H1 (cell line): ENCODE measurements at regions not wholly inside any gene's neighbourhood (a gene's known extent, or its start where the extent isn't known, plus 50 kb on each side); places are given as distances from the start of the nearest gene placed in this dataset.

Experiments used
- CTCF ChIA-PET: fragments of 300-600 bp; sonication (Branson Sonifier 250); formaldehyde crosslinking; loops from one replicate; lab custom pipeline; 2021; ENCODE audit not compliant: partially characterized antibody; lab: Charles Lee
- POLR2A ChIA-PET: fragments of 300-600 bp; sonication (Branson Sonifier 250); formaldehyde crosslinking; loops from one replicate; lab custom pipeline; 2021; ENCODE audit warnings: inconsistent platforms; ENCODE audit not compliant: partially characterized antibody; lab: Charles Lee
- DNase-seq, 2 experiments: peaks; one replicate each; pipeline versions ENCODE4 v3.0.0 to v3.0.0-alpha.2; 2010 to 2022; ENCODE audit warnings: low spot score in 2 of 2, low read depth in 1 of 2, mixed read lengths in 1 of 2
- FAIRE-seq: peaks from 2 replicates; lab custom pipeline; 2011; peaks lifted over from hg19 to GRCh38; lab: Jason Lieb, UNC
- H2AFZ ChIP-seq: 2 replicates; pipeline ENCODE4 v1.8.1; 2012; ENCODE audit warnings: low read length, inconsistent platforms
- H2AK5ac ChIP-seq: 2 replicates; pipeline ENCODE4 v1.6.1; 2013; ENCODE audit warnings: low read depth, low read length
- H2BK120ac ChIP-seq: replicated peaks from 2 replicates; pipeline ENCODE3; 2013; ENCODE audit warnings: low read depth, low read length, inconsistent platforms
- H2BK12ac ChIP-seq: 2 replicates; pipeline ENCODE4 v1.6.1; 2013; ENCODE audit warnings: low read depth, low read length
- H2BK15ac ChIP-seq: 2 replicates; pipeline ENCODE4 v1.6.1; 2013; ENCODE audit warnings: low read length
- H2BK20ac ChIP-seq: 2 replicates; pipeline ENCODE4 v1.6.1; 2013; ENCODE audit warnings: low read length
- H2BK5ac ChIP-seq: 2 replicates; pipeline ENCODE4 v1.6.1; 2013; ENCODE audit warnings: low read depth, low read length
- H3K14ac ChIP-seq: 2 replicates; pipeline ENCODE4 v1.6.1; 2013; ENCODE audit warnings: inconsistent platforms; ENCODE audit not compliant: insufficient read length
- H3K18ac ChIP-seq: 2 replicates; pipeline ENCODE4 v1.6.1; 2013; ENCODE audit warnings: low read length; ENCODE audit errors: extremely low read depth
- H3K23ac ChIP-seq: 2 replicates; pipeline ENCODE4 v1.6.1; 2013; ENCODE audit warnings: inconsistent platforms; ENCODE audit not compliant: insufficient read length
- H3K23me2 ChIP-seq: 2 replicates; pipeline ENCODE4 v1.6.1; 2013; ENCODE audit warnings: low read depth, low read length
- H3K27ac ChIP-seq: 2 replicates; pipeline ENCODE4 v1.6.1; 2011; ENCODE audit warnings: low read depth, low read length, inconsistent platforms
- H3K27me3 ChIP-seq, 4 experiments: replicated peaks in 1 of 4; 1 replicate in 1 of 4; 2 replicates in 3 of 4; pipeline versions ENCODE4 v1.6.1 to v1.8.1; 2011 to 2013; ENCODE audit warnings: low read length in 3 of 4, mild to moderate bottlenecking in 3 of 4, inconsistent platforms in 2 of 4, mixed read lengths in 2 of 4, moderate library complexity in 1 of 4; ENCODE audit not compliant: control insufficient read depth in 3 of 4, insufficient read depth in 3 of 4; ENCODE audit errors: extremely low read depth in 1 of 4
- H3K36me3 ChIP-seq, 4 experiments: 2 replicates each; pipeline versions ENCODE4 v1.6.1 to v1.8.1; 2011 to 2013; ENCODE audit warnings: mild to moderate bottlenecking in 4 of 4, low read length in 3 of 4, moderate library complexity in 2 of 4, control low read depth in 1 of 4, inconsistent platforms in 1 of 4; ENCODE audit not compliant: insufficient read depth in 4 of 4, control insufficient read depth in 2 of 4
- H3K4ac ChIP-seq: replicated peaks from 2 replicates; pipeline ENCODE3; 2013; ENCODE audit warnings: low read length, low read depth, mixed read lengths, inconsistent platforms; ENCODE audit not compliant: insufficient read length
- H3K4me1 ChIP-seq, 4 experiments: replicated peaks in 1 of 4; 1 replicate in 1 of 4; 2 replicates in 3 of 4; pipeline versions ENCODE4 v1.6.1 to v1.8.1; 2011 to 2013; ENCODE audit warnings: low read length in 3 of 4, inconsistent platforms in 2 of 4, mixed read lengths in 1 of 4; ENCODE audit not compliant: insufficient read depth in 4 of 4, control insufficient read depth in 3 of 4
- H3K4me2 ChIP-seq, 2 experiments: 2 replicates each; pipeline versions ENCODE4 v1.6.1 to v1.8.1; 2011 to 2013; ENCODE audit warnings: low read depth in 2 of 2, low read length in 2 of 2, control low read depth in 1 of 2, inconsistent platforms in 1 of 2, mild to moderate bottlenecking in 1 of 2; ENCODE audit not compliant: insufficient read depth in 1 of 2
- H3K4me3 ChIP-seq, 4 experiments: fragments of 200-600, 300-600 bp in 1 of 4; sonication (generic), shearing (Covaris generic), sonication (Bioruptor Twin) in 1 of 4; 2 replicates each; pipeline versions ENCODE4 v1.5.1 to v1.8.1; 2011 to 2016; ENCODE audit warnings: low read length in 4 of 4, low read depth in 3 of 4, control low read depth in 2 of 4, inconsistent platforms in 2 of 4, mild to moderate bottlenecking in 2 of 4, mixed read lengths in 1 of 4, moderate library complexity in 1 of 4; ENCODE audit not compliant: insufficient read depth in 2 of 4; ENCODE audit errors: extremely low read depth in 1 of 4
- H3K56ac ChIP-seq: replicated peaks from 2 replicates; pipeline ENCODE3; 2013; ENCODE audit warnings: low read depth, mild to moderate bottlenecking, mixed read lengths, low read length, inconsistent platforms; ENCODE audit not compliant: insufficient read length
- H3K79me1 ChIP-seq: 2 replicates; pipeline ENCODE4 v1.6.1; 2013; ENCODE audit warnings: low read depth, low read length, control low read depth
- H3K79me2 ChIP-seq, 2 experiments: 2 replicates each; pipeline versions ENCODE4 v1.6.1 to v1.8.1; 2012 to 2013; ENCODE audit warnings: low read length in 2 of 2, mild to moderate bottlenecking in 2 of 2, inconsistent platforms in 1 of 2; ENCODE audit not compliant: insufficient read depth in 2 of 2, control insufficient read depth in 1 of 2
- H3K9ac ChIP-seq, 4 experiments: replicated peaks in 1 of 4; 1 replicate in 1 of 4; 2 replicates in 3 of 4; pipeline versions ENCODE4 v1.6.1 to v1.8.1; 2011 to 2013; ENCODE audit warnings: low read depth in 3 of 4, low read length in 3 of 4, control low read depth in 2 of 4, mild to moderate bottlenecking in 2 of 4, moderate library complexity in 2 of 4, inconsistent platforms in 1 of 4; ENCODE audit errors: extremely low read depth in 1 of 4
- H3K9me3 ChIP-seq, 2 experiments: 2 replicates each; pipeline versions ENCODE4 v1.6.1 to v1.8.1; 2012 to 2013; ENCODE audit warnings: mild to moderate bottlenecking in 2 of 2, moderate library complexity in 2 of 2, control low read depth in 1 of 2, inconsistent platforms in 1 of 2, low read depth in 1 of 2, low read length in 1 of 2, mixed read lengths in 1 of 2; ENCODE audit not compliant: insufficient read depth in 2 of 2
- H4K20me1 ChIP-seq, 2 experiments: replicated peaks in 1 of 2; 2 replicates each; pipeline versions ENCODE3 to v1.8.1; 2011 to 2013; ENCODE audit warnings: inconsistent platforms in 2 of 2, low read length in 2 of 2, mild to moderate bottlenecking in 1 of 2; ENCODE audit not compliant: insufficient read depth in 2 of 2, control insufficient read depth in 1 of 2
- H4K5ac ChIP-seq: 2 replicates; pipeline ENCODE4 v1.6.1; 2013; ENCODE audit warnings: low read length, low read depth, mixed read lengths, inconsistent platforms; ENCODE audit not compliant: insufficient read length
- H4K8ac ChIP-seq: 2 replicates; pipeline ENCODE4 v1.8.0; 2013; ENCODE audit warnings: mild to moderate bottlenecking, moderate library complexity, low read length, inconsistent platforms; ENCODE audit not compliant: insufficient read depth; ENCODE audit errors: extremely low read depth
- H4K91ac ChIP-seq: replicated peaks from 2 replicates; pipeline ENCODE3; 2013; ENCODE audit warnings: low read length, mixed read lengths, inconsistent platforms; ENCODE audit not compliant: insufficient read length
- CBX5 ChIP-seq: fragments of 300-800, 300-1000 bp; sonication (generic); IDR thresholded peaks from 2 replicates; pipeline ENCODE4 v1.7.1; 2016; ENCODE audit warnings: antibody characterized with exemption, low read length, low read depth
- CBX8 ChIP-seq: fragments of 300-800, 300-1000 bp; sonication (generic); IDR thresholded peaks from 2 replicates; pipeline ENCODE4 v1.7.1; 2016; ENCODE audit warnings: low read depth, low read length, borderline replicate concordance
- CHD1 ChIP-seq: IDR thresholded peaks from 2 replicates; pipeline ENCODE4 v1.6.1; 2012; ENCODE audit warnings: low read depth, low read length, improper control_type of control experiment
- E2F6 ChIP-seq: IDR thresholded peaks from 2 replicates; pipeline ENCODE4 v1.6.1; 2012; ENCODE audit warnings: inconsistent platforms
- EP300 ChIP-seq, 2 experiments: IDR thresholded peaks; 1 replicate in 1 of 2; 2 replicates in 1 of 2; pipeline ENCODE4 v1.6.1; 2011 to 2012; ENCODE audit warnings: low read depth in 2 of 2, low read length in 2 of 2, mild to moderate bottlenecking in 2 of 2, borderline replicate concordance in 1 of 2, inconsistent platforms in 1 of 2, moderate library complexity in 1 of 2
- HDAC6 ChIP-seq: IDR thresholded peaks from one replicate; pipeline ENCODE4 v1.7.1; 2012; ENCODE audit warnings: low read depth, mild to moderate bottlenecking, inconsistent platforms, low read length, moderate library complexity
- KDM1A ChIP-seq: fragments of 200-600, 300-600 bp; sonication (generic); IDR thresholded peaks from 2 replicates; pipeline ENCODE4 v1.7.1; 2016; ENCODE audit warnings: mild to moderate bottlenecking, low read length, borderline replicate concordance
- RXRA ChIP-seq: IDR thresholded peaks from 2 replicates; pipeline ENCODE4 v1.6.1; 2011; ENCODE audit warnings: low read depth, mild to moderate bottlenecking, low read length, moderate library complexity; ENCODE audit not compliant: insufficient read depth
- SP2 ChIP-seq: IDR thresholded peaks from 2 replicates; pipeline ENCODE4 v1.6.1; 2012; ENCODE audit warnings: mild to moderate bottlenecking, low read length, inconsistent platforms
- USF2 ChIP-seq: IDR thresholded peaks from 2 replicates; pipeline ENCODE4 v1.6.1; 2011; ENCODE audit warnings: low read length, improper control_type of control experiment
- ZNF274 ChIP-seq: IDR thresholded peaks from 2 replicates; pipeline ENCODE4 v1.7.0; 2012; ENCODE audit warnings: low read length, borderline replicate concordance; ENCODE audit errors: extremely low read depth
- WGBS, 2 experiments: shearing (Covaris generic) in 1 of 2; methylation state at CpG; one replicate each; pipeline versions ENCODE4 v1.1.6 to v1.1.7; 2013 to 2015; ENCODE audit warnings: low lambda C conversion rate in 2 of 2, mixed read lengths in 2 of 2, inconsistent platforms in 1 of 2, low coverage in 1 of 2, missing lambda C conversion rate in 1 of 2; ENCODE audit not compliant: insufficient replicate concordance in 2 of 2, insufficient coverage in 1 of 2, insufficient read length in 1 of 2; ENCODE audit errors: extremely low coverage in 1 of 2, missing lambda C conversion rate in 1 of 2; 5-methylcytosine and 5-hydroxymethylcytosine counted together

GRCh38 chr3:74507691-74508090, 106.8 kb downstream of the CNTN3 start:
- Histone ChIP-seq H4K5ac (no peak overlapping the region), H2BK120ac (no peak overlapping the region), H3K23me2 (no peaks in the 10 kb centered on the region), H3K4me3 (no peak overlapping the region), H3K79me1 (no peaks in the 10 kb centered on the region), H3K79me2 (no peaks in the 10 kb centered on the region), H3K27me3 (no peaks in the 10 kb centered on the region), H2AK5ac (no peak overlapping the region), H3K27ac (no peak overlapping the region), H3K14ac (no peak overlapping the region), H3K4me1 (no peaks in the 10 kb centered on the region), H3K9me3 (no peaks in the 10 kb centered on the region), H3K36me3 (no peaks in the 10 kb centered on the region), H4K91ac (no peak overlapping the region), H2AFZ (no peak overlapping the region), H2BK20ac (no peak overlapping the region), H2BK15ac (no peak overlapping the region), H2BK12ac (no peak overlapping the region), H2BK5ac (no peak overlapping the region), H4K8ac (no peak overlapping the region), H3K4ac (no peak overlapping the region)
- ChIA-PET POLR2A (no interaction called here), CTCF (no interaction called here)
- 100% methylated on average over 4 of the region's 6 CpGs; no CpG with 5 or more reads in 1 of the 2 experiments for WGBS, 2 experiments
- FAIRE-seq, result no peak
- DNase-seq, result no peak
- TF ChIP-seq CBX8, result no peak
- no peak for TF ChIP-seq CHD1
- TF ChIP-seq RXRA, result no peak
- TF ChIP-seq CBX5, result no peak
- no peak for TF ChIP-seq SP2
- no peak for TF ChIP-seq KDM1A
- no peak for TF ChIP-seq ZNF274
- no peak for TF ChIP-seq USF2
- TF ChIP-seq EP300 (IDR thresholded peaks at IDR 0.05; ENCODE audit: borderline replicate concordance in 1 of 2, low read depth in 2 of 2, low read length in 2 of 2), result no peak
- no peak for TF ChIP-seq HDAC6
- no peak for TF ChIP-seq E2F6
- TF ChIP-seq, all 59 proteins: peak for 0
- Histone ChIP-seq H3K56ac (no peak overlapping the region), H3K4me2 (no peak overlapping the region), H4K20me1 (no peaks in the 10 kb centered on the region), H3K18ac (no peak overlapping the region), H3K23ac (no peak overlapping the region), H3K9ac (no peak overlapping the region)
